Type B pancreatic cell (in vitro differentiated cells): ENCODE measurements at regions not wholly inside any gene's neighbourhood (a gene's known extent, or its start where the extent isn't known, plus 50 kb on each side); places are given as distances from the start of the nearest gene placed in this dataset.

Source experiments
- DNase-seq: peaks from one replicate; pipeline ENCODE4 v3.0.0; 2021; ENCODE audit warnings: mixed read lengths; ENCODE audit not compliant: unreplicated experiment; ENCODE audit errors: extremely low spot score
- H3K27ac Mint-ChIP-seq: 2 replicates; pipeline ENCODE4 v1.8.0; 2021; ENCODE audit warnings: mild to moderate bottlenecking, mixed read lengths
- H3K27me3 Mint-ChIP-seq: 2 replicates; pipeline ENCODE4 v1.8.0; 2021; ENCODE audit warnings: mixed read lengths
- H3K36me3 Mint-ChIP-seq: 2 replicates; pipeline ENCODE4 v1.8.0; 2021; ENCODE audit warnings: mixed read lengths
- H3K4me1 Mint-ChIP-seq: one replicate; pipeline ENCODE4 v1.8.0; 2021; ENCODE audit warnings: mixed read lengths; ENCODE audit not compliant: unreplicated experiment
- H3K4me3 Mint-ChIP-seq: 2 replicates; pipeline ENCODE4 v1.8.0; 2021; ENCODE audit warnings: mild to moderate bottlenecking, mixed read lengths
- H3K9me3 Mint-ChIP-seq: 2 replicates; pipeline ENCODE4 v1.8.0; 2021; ENCODE audit warnings: mixed read lengths
- TF ChIP-seq, protein P1 (sequence below): fragments of 200-600 bp; sonication (generic); conservative IDR thresholded peaks from 2 replicates; pipeline ENCODE4 v1.5.0; 2021; ENCODE audit warnings: antibody characterized with exemption, mild to moderate bottlenecking

DNA sequence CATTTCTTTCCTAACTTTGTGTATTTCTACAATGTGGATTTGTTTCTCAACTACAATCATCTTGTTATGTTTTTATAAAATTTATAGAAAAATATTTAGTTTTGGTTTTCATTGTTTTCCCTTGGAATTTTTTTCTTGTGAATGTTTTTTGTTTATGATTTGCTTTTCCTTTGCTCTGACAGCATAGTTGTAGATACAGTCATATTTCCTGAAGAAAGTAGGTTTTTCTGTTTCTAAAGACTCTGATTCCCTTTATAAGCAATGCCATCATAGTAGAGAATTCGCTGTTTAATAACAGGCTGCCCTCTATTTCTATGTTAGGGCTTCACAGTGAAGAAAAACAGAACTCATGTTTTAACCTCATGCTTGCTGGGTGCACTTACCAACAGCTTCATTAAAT, 482.3 kb downstream of the ZBBX start:
- DNase-seq, result no peak
- Mint-ChIP-seq H3K9me3 (no peaks in the 10 kb centered on the region), H3K4me3 (no peak overlapping the region), H3K4me1 (no peaks in the 10 kb centered on the region), H3K27ac (no peak overlapping the region), H3K27me3 (no peaks in the 10 kb centered on the region), H3K36me3 (no peaks in the 10 kb centered on the region)
- TF ChIP-seq, protein P1, sequence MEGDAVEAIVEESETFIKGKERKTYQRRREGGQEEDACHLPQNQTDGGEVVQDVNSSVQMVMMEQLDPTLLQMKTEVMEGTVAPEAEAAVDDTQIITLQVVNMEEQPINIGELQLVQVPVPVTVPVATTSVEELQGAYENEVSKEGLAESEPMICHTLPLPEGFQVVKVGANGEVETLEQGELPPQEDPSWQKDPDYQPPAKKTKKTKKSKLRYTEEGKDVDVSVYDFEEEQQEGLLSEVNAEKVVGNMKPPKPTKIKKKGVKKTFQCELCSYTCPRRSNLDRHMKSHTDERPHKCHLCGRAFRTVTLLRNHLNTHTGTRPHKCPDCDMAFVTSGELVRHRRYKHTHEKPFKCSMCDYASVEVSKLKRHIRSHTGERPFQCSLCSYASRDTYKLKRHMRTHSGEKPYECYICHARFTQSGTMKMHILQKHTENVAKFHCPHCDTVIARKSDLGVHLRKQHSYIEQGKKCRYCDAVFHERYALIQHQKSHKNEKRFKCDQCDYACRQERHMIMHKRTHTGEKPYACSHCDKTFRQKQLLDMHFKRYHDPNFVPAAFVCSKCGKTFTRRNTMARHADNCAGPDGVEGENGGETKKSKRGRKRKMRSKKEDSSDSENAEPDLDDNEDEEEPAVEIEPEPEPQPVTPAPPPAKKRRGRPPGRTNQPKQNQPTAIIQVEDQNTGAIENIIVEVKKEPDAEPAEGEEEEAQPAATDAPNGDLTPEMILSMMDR, result no peak

DNA sequence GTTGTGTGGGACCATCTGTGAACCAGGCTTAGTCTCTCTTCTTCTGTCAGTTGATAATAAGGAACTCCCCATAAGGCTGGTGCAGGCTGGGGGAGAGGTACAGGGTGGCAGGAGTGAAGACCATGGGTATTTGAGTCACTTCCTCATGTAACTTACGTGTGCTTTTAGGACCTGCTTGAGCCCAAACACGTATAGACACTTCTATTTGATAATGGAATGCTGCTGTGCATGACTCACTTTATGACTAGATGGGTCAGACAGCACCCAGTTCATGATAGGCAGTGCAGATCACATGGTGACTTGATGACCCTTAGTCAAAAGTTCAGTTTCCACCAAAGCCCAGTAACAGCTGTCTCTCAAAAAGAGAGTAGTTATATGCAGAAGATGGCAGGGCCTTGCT, 490.9 kb downstream of the ZBBX start:
- TF ChIP-seq, protein P1, result no peak
- Mint-ChIP-seq H3K9me3 (no peaks in the 10 kb centered on the region), H3K36me3 (no peaks in the 10 kb centered on the region), H3K27ac (no peak overlapping the region), H3K4me3 (no peak overlapping the region), H3K4me1 (no peaks in the 10 kb centered on the region), H3K27me3 (no peaks in the 10 kb centered on the region)
- DNase-seq, result no peak

DNA sequence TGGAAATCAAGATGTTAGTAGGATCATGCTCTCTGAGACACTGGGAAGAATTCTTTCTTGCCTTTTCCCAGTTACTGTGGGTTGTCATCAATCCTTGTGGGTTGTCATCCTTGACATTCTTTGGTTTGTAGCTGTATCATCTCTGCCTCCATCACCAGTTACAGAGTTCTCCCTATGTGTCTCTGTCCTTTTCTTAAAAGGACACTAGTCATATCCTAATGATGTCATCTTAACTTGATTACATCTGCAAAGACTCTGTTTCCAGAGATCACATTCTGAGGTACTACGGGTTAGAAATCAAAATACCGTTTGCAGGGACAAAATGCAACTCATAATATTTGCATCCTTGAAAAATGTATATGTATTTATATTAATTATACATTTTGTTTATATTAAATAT, 500.4 kb downstream of the ZBBX start:
- Mint-ChIP-seq H3K4me1 (no peaks in the 10 kb centered on the region), H3K36me3 (no peaks in the 10 kb centered on the region), H3K27ac (no peak overlapping the region), H3K4me3 (no peak overlapping the region), H3K27me3 (no peaks in the 10 kb centered on the region), H3K9me3 (peaks cover 4% of the 10 kb centered on the region)
- DNase-seq, result no peak
- TF ChIP-seq, protein P1, result no peak

DNA sequence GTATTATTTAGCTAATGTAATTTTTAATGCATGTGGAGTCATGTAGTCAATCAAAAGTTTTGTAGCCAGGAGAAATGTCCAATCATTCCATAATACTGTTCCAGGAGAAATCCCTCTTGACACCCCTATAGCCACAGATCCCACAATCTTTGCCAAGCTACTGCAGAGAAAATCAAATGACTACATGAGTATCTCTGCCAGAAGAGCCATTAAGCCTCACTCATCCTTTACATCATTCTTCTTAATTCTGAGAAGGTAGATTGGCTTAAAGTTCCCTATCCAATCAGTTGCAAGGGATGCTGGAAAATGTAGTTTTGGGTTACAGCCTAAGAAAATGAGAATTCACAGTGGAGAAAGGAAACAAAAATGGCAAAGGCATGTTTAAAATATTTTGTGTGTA, 502.1 kb downstream of the ZBBX start:
- H3K9me3 Mint-ChIP-seq, result peaks cover 4% of the 10 kb centered on the region
- H3K27me3 Mint-ChIP-seq, result no peaks in the 10 kb centered on the region
- H3K4me1 Mint-ChIP-seq, result no peaks in the 10 kb centered on the region
- TF ChIP-seq, protein P1, result no peak
- H3K36me3 Mint-ChIP-seq, result no peaks in the 10 kb centered on the region
- no peak overlapping the region for H3K27ac Mint-ChIP-seq
- DNase-seq, result no peak
- no peak overlapping the region for H3K4me3 Mint-ChIP-seq

DNA sequence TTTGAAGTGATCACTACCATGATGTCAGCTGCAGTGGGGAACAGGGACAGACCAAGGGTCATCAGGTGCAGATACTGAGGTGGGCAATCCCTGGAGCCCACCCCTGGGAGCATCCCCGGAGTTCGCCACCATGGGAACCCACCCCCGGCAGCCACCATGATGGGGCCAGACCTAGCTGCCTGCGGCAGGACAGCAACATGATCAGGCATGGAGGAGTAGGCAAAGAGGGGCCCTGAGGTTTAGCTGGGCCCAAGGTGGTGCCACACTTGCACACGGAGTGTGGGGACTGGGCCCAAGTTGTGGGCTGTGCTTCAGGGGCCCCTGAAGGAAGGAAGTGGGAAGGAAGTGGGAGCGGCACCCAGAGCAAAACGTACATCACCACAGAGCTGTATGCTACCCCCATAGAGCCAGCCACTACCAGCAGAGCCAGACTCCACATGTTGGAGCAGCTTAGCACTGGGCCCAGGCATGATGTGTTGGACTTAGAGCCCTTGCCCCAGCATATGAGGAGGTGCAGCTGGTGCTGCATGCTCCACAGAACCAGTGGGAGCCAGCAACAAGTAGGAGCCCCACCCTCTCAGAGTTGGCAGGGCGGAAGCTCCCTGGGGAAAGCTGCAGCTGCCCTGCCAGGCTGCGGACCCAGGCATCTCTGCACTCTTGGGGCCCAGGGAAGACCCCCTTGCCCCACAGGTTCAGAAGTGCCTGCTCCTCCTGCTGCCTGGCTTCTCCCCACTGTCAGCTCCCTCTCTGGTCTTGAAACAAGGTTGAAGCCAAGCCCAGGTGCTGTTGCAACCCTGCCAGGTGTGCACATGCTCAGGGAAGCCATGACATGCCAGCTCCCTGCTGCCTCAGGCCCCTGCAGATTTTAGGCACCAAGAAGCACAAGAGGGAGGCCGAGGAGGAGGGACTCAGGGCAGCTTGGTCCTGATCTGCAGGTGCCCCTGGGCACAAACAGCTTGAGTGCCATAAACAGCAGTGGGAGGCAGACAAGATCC, 515.3 kb downstream of the ZBBX start:
- H3K27me3 Mint-ChIP-seq, result no peaks in the 10 kb centered on the region
- DNase-seq, result no peak
- no peak overlapping the region for H3K27ac Mint-ChIP-seq
- no peaks in the 10 kb centered on the region for H3K4me1 Mint-ChIP-seq
- H3K36me3 Mint-ChIP-seq, result no peaks in the 10 kb centered on the region
- TF ChIP-seq, protein P1, result no peak
- no peaks in the 10 kb centered on the region for H3K9me3 Mint-ChIP-seq
- H3K4me3 Mint-ChIP-seq, result no peak overlapping the region
